ENCODE measurements at regions not wholly inside any gene's neighbourhood (a gene's known extent, or its start where the extent isn't known, plus 50 kb on each side); places are given as distances from the start of the nearest gene placed in this dataset.

DNA sequence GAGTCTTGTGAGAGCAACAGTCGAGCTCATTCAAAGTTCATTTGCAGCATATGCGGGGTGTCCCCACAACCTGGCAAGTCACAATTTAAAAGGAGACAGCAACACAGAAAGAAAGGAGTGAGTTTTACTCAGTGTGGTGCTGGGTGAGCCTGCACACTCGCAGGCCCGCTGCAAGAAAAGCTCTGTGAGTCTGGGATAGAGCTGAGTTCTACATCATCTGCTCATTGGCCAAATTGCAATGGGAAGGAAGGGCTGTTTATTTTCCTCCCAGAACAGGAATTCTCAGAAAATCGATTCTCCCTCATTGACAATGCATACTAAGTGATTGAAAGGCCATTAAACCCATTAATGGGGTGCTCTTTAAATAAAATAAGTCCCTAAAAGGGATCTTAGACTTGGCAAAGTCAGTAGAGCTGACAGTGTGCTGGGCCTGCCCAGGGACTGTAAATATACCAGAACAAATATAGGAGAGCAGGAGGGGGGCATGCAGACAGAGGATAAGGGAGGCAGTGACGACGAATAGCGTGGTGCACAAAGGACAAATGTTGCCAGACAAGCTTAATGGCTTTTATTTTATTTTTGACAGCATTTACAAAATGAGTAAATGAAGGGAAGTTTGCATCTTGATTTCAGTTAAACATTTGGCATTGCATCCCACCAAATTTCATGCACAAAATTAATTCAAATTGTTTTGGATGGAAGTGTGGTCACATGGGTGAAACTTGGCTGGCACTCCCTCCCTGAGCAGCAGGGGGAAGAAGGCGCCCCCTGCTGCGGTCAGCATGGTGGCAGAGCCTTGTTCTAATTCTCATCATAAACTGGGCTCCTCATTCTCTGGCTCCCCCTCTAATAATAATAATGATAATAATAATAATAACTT lies 215.7 kb downstream of the SNX10 start:
- no peak for DNase-seq (ENCODE audit: low spot score)
- TF ChIP-seq, protein P1, sequence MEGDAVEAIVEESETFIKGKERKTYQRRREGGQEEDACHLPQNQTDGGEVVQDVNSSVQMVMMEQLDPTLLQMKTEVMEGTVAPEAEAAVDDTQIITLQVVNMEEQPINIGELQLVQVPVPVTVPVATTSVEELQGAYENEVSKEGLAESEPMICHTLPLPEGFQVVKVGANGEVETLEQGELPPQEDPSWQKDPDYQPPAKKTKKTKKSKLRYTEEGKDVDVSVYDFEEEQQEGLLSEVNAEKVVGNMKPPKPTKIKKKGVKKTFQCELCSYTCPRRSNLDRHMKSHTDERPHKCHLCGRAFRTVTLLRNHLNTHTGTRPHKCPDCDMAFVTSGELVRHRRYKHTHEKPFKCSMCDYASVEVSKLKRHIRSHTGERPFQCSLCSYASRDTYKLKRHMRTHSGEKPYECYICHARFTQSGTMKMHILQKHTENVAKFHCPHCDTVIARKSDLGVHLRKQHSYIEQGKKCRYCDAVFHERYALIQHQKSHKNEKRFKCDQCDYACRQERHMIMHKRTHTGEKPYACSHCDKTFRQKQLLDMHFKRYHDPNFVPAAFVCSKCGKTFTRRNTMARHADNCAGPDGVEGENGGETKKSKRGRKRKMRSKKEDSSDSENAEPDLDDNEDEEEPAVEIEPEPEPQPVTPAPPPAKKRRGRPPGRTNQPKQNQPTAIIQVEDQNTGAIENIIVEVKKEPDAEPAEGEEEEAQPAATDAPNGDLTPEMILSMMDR (IDR thresholded peaks at IDR 0.05; ENCODE audit: extremely low read depth, missing control alignments), result no peak

DNA sequence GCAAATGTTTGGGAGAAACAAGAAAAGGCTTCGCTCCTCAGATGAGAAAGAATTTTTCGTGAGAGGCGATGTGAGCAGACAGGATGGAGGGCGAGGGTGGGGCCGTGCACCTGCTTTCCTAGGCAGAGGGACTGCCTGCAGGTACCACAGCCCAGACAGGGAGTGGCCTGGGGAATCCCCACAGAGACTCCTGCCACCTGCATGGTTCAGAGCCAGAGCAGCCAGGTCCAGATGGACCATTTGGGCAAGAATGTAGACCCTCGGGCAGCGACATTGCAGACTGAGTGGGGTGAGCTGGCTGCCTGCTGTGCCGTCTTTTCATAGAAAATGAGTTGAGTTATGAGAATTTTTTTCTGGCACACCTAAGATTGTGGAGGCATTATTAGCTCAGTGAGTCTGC lies 216.8 kb downstream of the SNX10 start:
- DNase-seq (ENCODE audit: low spot score), result no peak
- TF ChIP-seq, protein P1 (IDR thresholded peaks at IDR 0.05; ENCODE audit: extremely low read depth, missing control alignments), result no peak

DNA sequence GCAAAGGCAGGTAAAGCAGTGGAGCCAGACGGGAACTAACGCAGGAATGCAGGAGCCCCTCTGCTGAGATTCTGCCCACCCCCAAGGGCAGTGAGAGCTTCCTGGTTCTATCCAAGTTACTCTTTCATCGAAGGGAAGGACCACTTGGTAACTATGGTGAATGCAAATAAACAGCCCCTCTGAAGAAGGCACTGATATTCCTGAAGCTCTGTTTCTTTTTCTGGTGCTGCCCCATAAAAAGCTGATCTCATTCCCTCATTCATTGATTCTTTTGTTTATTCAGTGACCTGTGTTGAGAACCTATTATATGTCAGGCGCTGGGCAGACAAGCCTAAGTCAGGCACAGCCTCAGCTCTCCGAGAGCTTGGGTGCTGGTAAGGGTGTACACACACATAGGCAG lies 217.3 kb downstream of the SNX10 start:
- TF ChIP-seq, protein P1 (IDR thresholded peaks at IDR 0.05; ENCODE audit: extremely low read depth, missing control alignments), result no peak
- no peak for DNase-seq (ENCODE audit: low spot score)

DNA sequence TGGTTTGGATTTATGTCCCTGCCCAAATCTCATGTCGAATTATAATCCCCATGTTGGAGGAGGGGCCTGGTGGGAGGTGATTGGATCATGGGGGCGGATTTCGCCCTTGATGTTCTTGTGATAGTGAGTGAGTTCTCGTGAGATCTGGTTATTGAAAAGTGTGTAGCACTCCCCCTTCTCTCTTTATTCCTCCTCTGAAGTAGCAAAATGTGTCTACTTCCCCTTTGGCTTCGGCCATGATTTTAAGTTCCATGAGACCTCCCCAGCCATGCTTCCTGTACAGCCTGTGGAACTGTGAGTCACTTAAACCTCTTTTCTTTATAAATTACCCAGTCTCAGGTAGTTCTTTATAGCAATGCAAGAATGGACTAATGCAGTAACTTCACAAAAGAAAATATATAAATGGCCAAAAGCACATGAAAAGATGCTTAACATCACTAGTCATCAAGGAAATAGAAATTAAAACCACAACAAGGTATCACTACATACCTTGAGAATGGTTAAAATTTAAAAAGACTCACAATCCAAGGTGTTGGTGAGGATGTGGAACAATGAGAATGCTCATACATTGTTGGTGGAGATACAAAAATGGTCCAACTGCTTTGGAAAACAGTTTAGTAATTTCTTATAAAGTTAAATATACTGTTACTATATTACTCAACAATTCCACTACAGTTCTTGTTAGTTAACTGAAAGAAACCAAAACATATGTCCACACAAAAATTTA lies 218.7 kb downstream of the SNX10 start:
- TF ChIP-seq, protein P1 (IDR thresholded peaks at IDR 0.05; ENCODE audit: extremely low read depth, missing control alignments), result no peak
- DNase-seq (ENCODE audit: low spot score), result no peak

DNA sequence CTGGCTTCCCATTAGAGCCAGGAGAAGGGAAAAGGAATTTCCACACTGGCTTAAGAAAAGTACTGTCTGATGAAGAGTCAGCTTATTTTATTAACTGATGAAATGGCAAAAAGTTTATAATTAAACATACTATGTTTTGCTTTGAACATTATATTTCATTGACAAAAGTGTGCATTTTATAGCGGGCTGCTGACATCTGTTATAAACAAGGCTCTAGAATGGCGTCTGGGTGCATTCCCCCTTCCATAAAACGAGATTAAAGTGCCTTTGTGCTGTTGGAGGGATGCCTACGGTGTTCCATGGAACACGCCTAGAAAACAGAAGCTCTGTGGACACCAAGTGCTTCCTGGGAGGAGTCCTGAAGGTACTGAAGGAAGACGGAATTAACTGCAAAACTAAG lies 220.2 kb downstream of the SNX10 start:
- DNase-seq (ENCODE audit: low spot score), result no peak
- TF ChIP-seq, protein P1 (IDR thresholded peaks at IDR 0.05; ENCODE audit: extremely low read depth, missing control alignments), result no peak

DNA sequence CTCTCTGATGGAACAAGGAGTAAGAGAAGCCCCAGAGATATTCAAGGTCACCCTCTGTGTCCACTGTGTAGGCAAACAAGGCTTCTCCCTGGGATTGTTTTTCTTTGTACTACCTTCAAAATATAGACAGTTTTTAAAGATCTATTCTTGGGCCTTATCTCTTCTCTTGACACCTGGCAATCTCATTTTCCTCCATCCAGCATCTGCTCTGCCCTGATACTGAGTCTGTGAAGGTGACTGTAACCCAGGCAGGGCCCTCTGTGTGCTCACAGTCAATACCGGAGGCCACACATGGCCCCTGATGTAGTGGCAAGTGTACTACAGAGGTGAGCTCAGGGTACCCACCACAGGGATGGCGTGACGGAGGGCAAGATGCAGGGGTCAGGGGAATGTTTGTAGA lies 221.1 kb downstream of the SNX10 start:
- DNase-seq (ENCODE audit: low spot score), result no peak
- TF ChIP-seq, protein P1 (IDR thresholded peaks at IDR 0.05; ENCODE audit: extremely low read depth, missing control alignments), result no peak

DNA sequence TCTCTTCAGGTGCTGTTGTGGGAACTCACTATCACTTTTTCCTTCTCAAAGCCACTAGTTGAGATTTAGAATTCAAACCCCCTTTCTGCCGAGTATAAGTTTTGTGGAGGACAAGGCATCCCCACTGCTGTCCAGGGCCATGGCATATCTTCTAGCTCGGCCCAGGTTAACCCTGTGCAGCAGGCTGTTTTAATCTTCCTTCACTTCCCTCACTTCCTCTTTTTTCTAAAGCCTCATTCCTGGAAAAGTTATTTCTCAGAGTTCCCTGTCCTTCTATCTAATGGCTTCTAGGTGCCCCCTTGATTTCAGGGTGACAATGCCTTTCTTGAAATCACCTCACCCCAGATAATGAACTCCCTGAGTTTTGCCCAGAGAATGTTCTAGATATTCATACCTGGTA lies 222.3 kb downstream of the SNX10 start:
- TF ChIP-seq, protein P1 (IDR thresholded peaks at IDR 0.05; ENCODE audit: extremely low read depth, missing control alignments), result no peak
- no peak for DNase-seq (ENCODE audit: low spot score)
